SJCRH30 (cell line): ENCODE measurements at regions not wholly inside any gene's neighbourhood (a gene's known extent, or its start where the extent isn't known, plus 50 kb on each side); places are given as distances from the start of the nearest gene placed in this dataset.
"Not testable (repeated sequence)": the region's sequence is repeated elsewhere in the genome, so short reads cannot be mapped to it uniquely, and the experiment has no call there.

Experiments
- DNase-seq, 2 experiments: peaks; one replicate each; pipeline ENCODE4 v3.0.0-alpha.2; 2015 to 2020
- H3K27ac ChIP-seq: fragments of 250-450 bp; sonication (Bioruptor Pico); 2 replicates; pipeline ENCODE4 v1.5.1; 2020; ENCODE audit warnings: mild to moderate bottlenecking, moderate library complexity
- H3K27me3 ChIP-seq: fragments of 250-450 bp; sonication (Bioruptor Pico); 2 replicates; pipeline ENCODE4 v1.5.1; 2020; ENCODE audit warnings: mild to moderate bottlenecking, moderate library complexity
- H3K36me3 ChIP-seq: fragments of 250-450 bp; sonication (Bioruptor Pico); 2 replicates; pipeline ENCODE4 v1.5.1; 2020; ENCODE audit warnings: mild to moderate bottlenecking, moderate library complexity
- H3K4me1 ChIP-seq: fragments of 250-450 bp; sonication (Bioruptor Pico); 2 replicates; pipeline ENCODE4 v1.5.1; 2020; ENCODE audit warnings: mild to moderate bottlenecking, moderate library complexity
- H3K4me3 ChIP-seq: fragments of 250-450 bp; sonication (Bioruptor Pico); 2 replicates; pipeline ENCODE4 v1.5.1; 2020; ENCODE audit warnings: mild to moderate bottlenecking, moderate library complexity
- H3K9me3 ChIP-seq: fragments of 250-450 bp; sonication (Bioruptor Pico); replicated peaks from 2 replicates; pipeline ENCODE4 v1.5.1; 2020; ENCODE audit warnings: mild to moderate bottlenecking, moderate library complexity

GRCh38 chr11:134951305-134951700, 539.3 kb upstream of the B3GAT1 start:
- H3K27ac ChIP-seq, result peak overlapping the region; percentile 76
- no peaks in the 10 kb centered on the region for H3K9me3 ChIP-seq
- no peaks in the 10 kb centered on the region for H3K36me3 ChIP-seq
- peaks cover 21% of the 10 kb centered on the region for H3K4me1 ChIP-seq
- no peaks in the 10 kb centered on the region for H3K27me3 ChIP-seq
- DNase-seq, result peak; percentile 35 to 60
- H3K4me3 ChIP-seq, result peak overlapping the region; percentile 43

GRCh38 chr11:134950692-134951304, 538.8 kb upstream of the B3GAT1 start:
- peak; percentile 35 to 56 for DNase-seq
- H3K27ac ChIP-seq, result peak overlapping the region; percentile 76
- peak overlapping the region; percentile 43 for H3K4me3 ChIP-seq

GRCh38 chr11:134949121-134950090, 537.4 kb upstream of the B3GAT1 start:
- Histone ChIP-seq H3K4me3 (peak overlapping the region; percentile 22), H3K4me1 (peaks cover 21% of the 10 kb centered on the region), H3K36me3 (no peaks in the 10 kb centered on the region), H3K27ac (peak overlapping the region; percentile 76), H3K9me3 (no peaks in the 10 kb centered on the region), H3K27me3 (no peaks in the 10 kb centered on the region)
- peak; percentile 65 to 70 for DNase-seq

More at GRCh38 chr11:134950692-134951304, 538.8 kb upstream of the B3GAT1 start:
- H3K9me3 ChIP-seq, result no peaks in the 10 kb centered on the region
- H3K36me3 ChIP-seq, result no peaks in the 10 kb centered on the region
- peaks cover 21% of the 10 kb centered on the region for H3K4me1 ChIP-seq
- no peaks in the 10 kb centered on the region for H3K27me3 ChIP-seq

- no peak overlapping the region for H3K27ac ChIP-seq
- H3K9me3 ChIP-seq, result no peaks in the 10 kb centered on the region
- H3K4me3 ChIP-seq, result no peak overlapping the region
- H3K4me1 ChIP-seq, result peaks cover 21% of the 10 kb centered on the region
- H3K27me3 ChIP-seq, result no peaks in the 10 kb centered on the region
- H3K36me3 ChIP-seq, result no peaks in the 10 kb centered on the region
- DNase-seq, result no peak
These were observed 535.5 kb upstream of the B3GAT1 start for GRCh38 chr11:134947556-134947955.

GRCh38 chr11:134945993-134946392, 534.0 kb upstream of the B3GAT1 start:
- Histone ChIP-seq H3K9me3 (no peaks in the 10 kb centered on the region), H3K4me1 (peaks cover 20% of the 10 kb centered on the region), H3K27me3 (no peaks in the 10 kb centered on the region), H3K4me3 (no peak overlapping the region), H3K36me3 (no peaks in the 10 kb centered on the region), H3K27ac (no peak overlapping the region)
- no peak for DNase-seq

GRCh38 chr11:134944986-134945385, 532.9 kb upstream of the B3GAT1 start:
- H3K27me3 ChIP-seq, result no peaks in the 10 kb centered on the region
- no peak overlapping the region for H3K4me3 ChIP-seq
- DNase-seq, result no peak
- H3K4me1 ChIP-seq, result peaks cover 12% of the 10 kb centered on the region
- H3K36me3 ChIP-seq, result no peaks in the 10 kb centered on the region
- no peak overlapping the region for H3K27ac ChIP-seq
- H3K9me3 ChIP-seq, result no peaks in the 10 kb centered on the region

GRCh38 chr11:134944131-134944530, 532.1 kb upstream of the B3GAT1 start:
- no peaks in the 10 kb centered on the region for H3K27me3 ChIP-seq
- no peaks in the 10 kb centered on the region for H3K9me3 ChIP-seq
- no peak for DNase-seq
- peaks cover 6% of the 10 kb centered on the region for H3K4me1 ChIP-seq
- H3K27ac ChIP-seq, result no peak overlapping the region
- H3K4me3 ChIP-seq, result no peak overlapping the region
- H3K36me3 ChIP-seq, result no peaks in the 10 kb centered on the region

GRCh38 chr11:134943544-134943943, 531.5 kb upstream of the B3GAT1 start:
- Histone ChIP-seq H3K36me3 (no peaks in the 10 kb centered on the region), H3K4me1 (peaks cover 1% of the 10 kb centered on the region), H3K9me3 (no peaks in the 10 kb centered on the region), H3K27me3 (no peaks in the 10 kb centered on the region), H3K4me3 (no peak overlapping the region), H3K27ac (no peak overlapping the region)
- no peak for DNase-seq

GRCh38 chr11:134942681-134943080, 530.6 kb upstream of the B3GAT1 start:
- Histone ChIP-seq H3K36me3 (no peaks in the 10 kb centered on the region), H3K27ac (no peak overlapping the region), H3K9me3 (no peaks in the 10 kb centered on the region), H3K4me1 (no peaks in the 10 kb centered on the region), H3K4me3 (no peak overlapping the region), H3K27me3 (no peaks in the 10 kb centered on the region)
- DNase-seq, result no peak

GRCh38 chr11:134941936-134942600, 530.0 kb upstream of the B3GAT1 start:
- not testable (repeated sequence) for H3K36me3 ChIP-seq, H3K4me1 ChIP-seq, H3K9me3 ChIP-seq, DNase-seq, H3K27me3 ChIP-seq, H3K4me3 ChIP-seq, H3K27ac ChIP-seq

GRCh38 chr11:134941326-134941725, 529.3 kb upstream of the B3GAT1 start:
- no peaks in the 10 kb centered on the region for H3K4me1 ChIP-seq
- no peaks in the 10 kb centered on the region for H3K36me3 ChIP-seq
- H3K9me3 ChIP-seq, result no peaks in the 10 kb centered on the region
- H3K27ac ChIP-seq, result no peak overlapping the region
- H3K27me3 ChIP-seq, result no peaks in the 10 kb centered on the region
- peak in 1 of 2 experiments; percentile 20 for DNase-seq
- no peak overlapping the region for H3K4me3 ChIP-seq

GRCh38 chr11:134940441-134941126, 528.5 kb upstream of the B3GAT1 start:
- Histone ChIP-seq H3K4me1 (no peaks in the 10 kb centered on the region), H3K27me3 (no peaks in the 10 kb centered on the region), H3K4me3 (no peak overlapping the region), H3K9me3 (no peaks in the 10 kb centered on the region), H3K36me3 (no peaks in the 10 kb centered on the region), H3K27ac (no peak overlapping the region)
- DNase-seq, result no peak

- Histone ChIP-seq H3K36me3 (no peaks in the 10 kb centered on the region), H3K27me3 (no peaks in the 10 kb centered on the region), H3K4me1 (no peaks in the 10 kb centered on the region), H3K4me3 (no peak overlapping the region), H3K9me3 (no peaks in the 10 kb centered on the region), H3K27ac (no peak overlapping the region)
- DNase-seq, result peak; percentile 48 to 64
These were observed 527.9 kb upstream of the B3GAT1 start for GRCh38 chr11:134939905-134940304.

GRCh38 chr11:134939031-134939430, 527.0 kb upstream of the B3GAT1 start:
- no peaks in the 10 kb centered on the region for H3K27me3 ChIP-seq
- H3K36me3 ChIP-seq, result no peaks in the 10 kb centered on the region
- no peak overlapping the region for H3K4me3 ChIP-seq
- no peak overlapping the region for H3K27ac ChIP-seq
- DNase-seq, result no peak
- H3K4me1 ChIP-seq, result no peaks in the 10 kb centered on the region
- no peaks in the 10 kb centered on the region for H3K9me3 ChIP-seq
